K562 (cell line): ENCODE measurements at regions not wholly inside any gene's neighbourhood (a gene's known extent, or its start where the extent isn't known, plus 50 kb on each side); places are given as distances from the start of the nearest gene placed in this dataset.
"Not testable (repeated sequence)": the region's sequence is repeated elsewhere in the genome, so short reads cannot be mapped to it uniquely, and the experiment has no call there.

ENCODE experiments used
- ATAC-seq: fragments of 200-7000 bp; cut with Tn5 transposase; 3 replicates; pipeline ENCODE4 v1.9.1; 2020; ENCODE audit warnings: moderate library complexity
- BruUV-seq: library from RNA; stranded (reverse); fragments of 400-500 nt; replicated peaks from 2 replicates; lab custom pipeline; 2021; lab: Mats Ljungman, UMichigan
- CTCF ChIA-PET: fragments of 300-600 bp; formaldehyde crosslinking; extraction: SDS; loops from one replicate; lab custom pipeline; 2021; ENCODE audit warnings: low intra/inter-chr PET ratio; lab: Yijun Ruan, JAX
- POLR2A ChIA-PET: fragments of 300-600, 350-650 bp; sonication (Branson Sonifier 250); formaldehyde crosslinking; extraction: SDS; loops from one replicate; lab custom pipeline; 2021; ENCODE audit warnings: antibody characterized with exemption, inconsistent platforms; lab: Yijun Ruan, JAX
- DNase-seq, 4 experiments: peaks; one replicate each; pipeline versions ENCODE4 v3.0.0 to v3.0.0-alpha.2; 2011 to 2018; ENCODE audit warnings: low spot score in 3 of 4, mixed read lengths in 3 of 4; ENCODE audit errors: extremely low read depth in 1 of 4
- FAIRE-seq: peaks from 2 replicates; lab custom pipeline; 2011; peaks lifted over from hg19 to GRCh38; lab: Jason Lieb, UNC
- H2AFZ ChIP-seq: 2 replicates; pipeline ENCODE4 v1.6.0; 2011; ENCODE audit warnings: low read depth, low read length, control low read depth, inconsistent platforms
- H3K27ac ChIP-seq: fragments of 200-600 bp; 3 replicates; pipeline ENCODE4 v1.8.0; 2011; ENCODE audit warnings: low read depth, mild to moderate bottlenecking, control low read depth, inconsistent platforms, low read length, moderate library complexity, mixed read lengths; ENCODE audit errors: extremely low read depth
- H3K27me3 ChIP-seq, 2 experiments: fragments of 300-600 bp in 1 of 2; 2 replicates in 1 of 2; 3 replicates in 1 of 2; pipeline versions ENCODE4 v1.6.0 to v1.8.0; 2011; ENCODE audit warnings: inconsistent platforms in 2 of 2, low read length in 2 of 2, mild to moderate bottlenecking in 1 of 2, mixed read lengths in 1 of 2, moderate library complexity in 1 of 2; ENCODE audit not compliant: control insufficient read depth in 2 of 2, insufficient read depth in 2 of 2
- H3K36me3 ChIP-seq: fragments of 300-600 bp; 3 replicates; pipeline ENCODE4 v1.8.0; 2011; ENCODE audit warnings: mild to moderate bottlenecking, low read length, inconsistent platforms; ENCODE audit not compliant: control insufficient read depth, insufficient read depth
- H3K4me1 ChIP-seq, 2 experiments: fragments of 200-600 bp in 1 of 2; replicated peaks in 1 of 2; 2 replicates in 1 of 2; 3 replicates in 1 of 2; pipeline versions ENCODE4 v1.5.1 to v1.8.0; 2011; ENCODE audit warnings: inconsistent platforms in 2 of 2, low read length in 2 of 2, mild to moderate bottlenecking in 1 of 2, mixed read lengths in 1 of 2, moderate library complexity in 1 of 2; ENCODE audit not compliant: control insufficient read depth in 2 of 2, insufficient read depth in 2 of 2
- H3K4me2 ChIP-seq: 2 replicates; pipeline ENCODE4 v1.6.1; 2011; ENCODE audit warnings: low read length, control low read depth, inconsistent platforms, mixed read lengths; ENCODE audit not compliant: insufficient read depth
- H3K4me3 ChIP-seq: fragments of 200-600 bp; sonication (generic), shearing (Covaris generic); 2 replicates; pipeline ENCODE4 v1.5.1; 2016; ENCODE audit warnings: control low read depth, inconsistent platforms
- H3K79me2 ChIP-seq: fragments of 200-600 bp; 3 replicates; pipeline ENCODE4 v1.8.0; 2011; ENCODE audit warnings: low read length, inconsistent platforms; ENCODE audit not compliant: control insufficient read depth, insufficient read depth
- H3K9ac ChIP-seq, 2 experiments: 2 replicates each; pipeline versions ENCODE4 v1.6.0 to v1.6.1; 2011; ENCODE audit warnings: low read depth in 2 of 2, low read length in 2 of 2, control low read depth in 1 of 2, inconsistent platforms in 1 of 2, mild to moderate bottlenecking in 1 of 2, mixed read lengths in 1 of 2; ENCODE audit not compliant: insufficient read depth in 1 of 2
- H3K9me1 ChIP-seq: one replicate; pipeline ENCODE4 v1.6.0; 2011; ENCODE audit warnings: inconsistent platforms, mild to moderate bottlenecking, low read length, moderate library complexity; ENCODE audit not compliant: control insufficient read depth, insufficient read depth
- H3K9me3 ChIP-seq: replicated peaks from 2 replicates; pipeline ENCODE4 v1.5.1; 2011; ENCODE audit warnings: low read depth, low read length, inconsistent platforms; ENCODE audit not compliant: control insufficient read depth, insufficient read depth
- H4K20me1 ChIP-seq: replicated peaks from 2 replicates; pipeline ENCODE4 v1.6.1; 2011; ENCODE audit warnings: low read length, inconsistent platforms, mixed read lengths; ENCODE audit not compliant: control insufficient read depth, insufficient read depth
- CTCF ChIP-seq, 3 experiments: IDR thresholded peaks in 2 of 3; conservative IDR thresholded peaks in 1 of 3; 2 replicates each; pipeline ENCODE4 v1.5.1; 2011 to 2012; ENCODE audit warnings: low read length in 3 of 3, mild to moderate bottlenecking in 3 of 3, control low read depth in 2 of 3, improper control_type of control experiment in 1 of 3, inconsistent platforms in 1 of 3, low read depth in 1 of 3, mixed read lengths in 1 of 3, moderate library complexity in 1 of 3; ENCODE audit not compliant: insufficient read depth in 2 of 3
- RAD21 ChIP-seq, 2 experiments: fragments of 250-450 bp in 1 of 2; fragments of 450-650 bp in 1 of 2; sonication (Bioruptor Pico) in 1 of 2; formaldehyde crosslinking in 1 of 2; IDR thresholded peaks in 1 of 2; conservative IDR thresholded peaks in 1 of 2; 2 replicates each; pipeline versions ENCODE4 v1.4.0 to v1.8.0; 2020 to 2022; ENCODE audit warnings: mild to moderate bottlenecking in 2 of 2, moderate library complexity in 1 of 2
- WGBS: fragments of 100-300 bp; shearing (Covaris generic); methylation state at CpG from one replicate; pipeline ENCODE4 v1.1.6; 2016; ENCODE audit warnings: low coverage, mixed read lengths; ENCODE audit not compliant: insufficient coverage; ENCODE audit errors: missing lambda C conversion rate; 5-methylcytosine and 5-hydroxymethylcytosine counted together
- in situ Hi-C: fragments of 300-500 bp; cut with MboI; formaldehyde crosslinking; loops from 4 replicates; pipeline ENCODE4 v1.15.0; 2018; ENCODE audit warnings: inconsistent platforms, mixed read lengths
- intact Hi-C: fragments of 100-400 bp; cut with micrococcal nuclease; formaldehyde crosslinking; loops from 2 replicates; pipeline ENCODE4 v1.14.2; 2022

GRCh38 chr7:150045596-150045995, 171.8 kb downstream of the ATP6V0E2 start:
- intact Hi-C loops, result loop anchor here (5.0 kb wide), 1 partner anchor 163 kb away; no protein-coding TSS in a partner anchor
- H3K9me1 ChIP-seq, H3K9me3 ChIP-seq, H3K4me2 ChIP-seq, H3K4me3 ChIP-seq, BruUV-seq, ATAC-seq, H2AFZ ChIP-seq, H3K4me1 ChIP-seq, H3K79me2 ChIP-seq, H3K36me3 ChIP-seq, DNase-seq, H3K27ac ChIP-seq, H4K20me1 ChIP-seq, H3K9ac ChIP-seq, CTCF ChIA-PET: not testable (repeated sequence)
- peak; percentile 80 for FAIRE-seq
- in situ Hi-C loops, result loop anchor here (25.0 kb wide), 1 partner anchor 183 kb away; the partner anchor contains the start of gene ATP6V0E2
- POLR2A ChIA-PET, result interaction anchor here (0.6 kb wide), 1 partner anchor 421 kb away, joined by 3 read pairs; no protein-coding TSS in a partner anchor
- peaks cover 5 to 11% of the 10 kb centered on the region in 2 experiments; a peak in 3 of 5 replicates for H3K27me3 ChIP-seq
- WGBS, result 0% methylated on average over 1 of the region's 2 CpGs
- peak in 1 of 3 experiments; percentile 42; a peak in 2 of 6 replicates for TF ChIP-seq CTCF (IDR thresholded peaks at IDR 0.05 in 2 of 3, conservative IDR thresholded peaks at IDR 0.05 in 1 of 3; ENCODE audit: insufficient read depth in 2 of 3, low read depth in 1 of 3, low read length in 3 of 3)
- TF ChIP-seq RAD21 (CRISPR knock-in tag; conservative IDR thresholded peaks at IDR 0.05 in 1 of 2, IDR thresholded peaks at IDR 0.05 in 1 of 2), result peak in 1 of 2 experiments; percentile 49; a peak in 3 of 4 replicates

GRCh38 chr7:150046290-150047194, 172.8 kb downstream of the ATP6V0E2 start:
- H3K4me1 ChIP-seq, H3K9ac ChIP-seq, CTCF ChIA-PET, H2AFZ ChIP-seq, H3K4me3 ChIP-seq, H3K79me2 ChIP-seq, DNase-seq, H3K9me3 ChIP-seq, ATAC-seq, FAIRE-seq, H3K9me1 ChIP-seq, H3K36me3 ChIP-seq, H4K20me1 ChIP-seq, H3K4me2 ChIP-seq, POLR2A ChIA-PET, BruUV-seq, H3K27ac ChIP-seq: not testable (repeated sequence)
- in situ Hi-C loops (loop anchor here (25.0 kb wide), 1 partner anchor 184 kb away; the partner anchor contains the start of gene ATP6V0E2), intact Hi-C loops (loop anchor here (5.0 kb wide), 1 partner anchor 164 kb away; no protein-coding TSS in a partner anchor)
- H3K27me3 ChIP-seq, result peaks cover 5 to 11% of the 10 kb centered on the region in 2 experiments; a peak in 3 of 5 replicates
- under 1% methylated on average over 6 of the region's 17 CpGs for WGBS

GRCh38 chr7:150047329-150047728, 173.6 kb downstream of the ATP6V0E2 start:
- BruUV-seq, H3K9me3 ChIP-seq, H3K9ac ChIP-seq, H3K4me1 ChIP-seq, FAIRE-seq, H3K9me1 ChIP-seq, POLR2A ChIA-PET, H3K4me3 ChIP-seq, H3K4me2 ChIP-seq, DNase-seq, H2AFZ ChIP-seq, H3K27ac ChIP-seq, ATAC-seq, H3K36me3 ChIP-seq, CTCF ChIA-PET, H3K79me2 ChIP-seq, H4K20me1 ChIP-seq: not testable (repeated sequence)
- 18% methylated on average over 16 of the region's 57 CpGs for WGBS
- in situ Hi-C loops (loop anchor here (25.0 kb wide), 1 partner anchor 185 kb away; the partner anchor contains the start of gene ATP6V0E2), intact Hi-C loops (loop anchor here (5.0 kb wide), 1 partner anchor 165 kb away; no protein-coding TSS in a partner anchor)
- peaks cover 5 to 11% of the 10 kb centered on the region in 2 experiments; a peak in 3 of 5 replicates for H3K27me3 ChIP-seq
